C4-2B (cell line): ENCODE measurements at regions not wholly inside any gene's neighbourhood (a gene's known extent, or its start where the extent isn't known, plus 50 kb on each side); places are given as distances from the start of the nearest gene placed in this dataset.

Source experiments
- ZFX ChIP-seq: fragments of 450-650 bp; IDR thresholded peaks from 2 replicates; pipeline ENCODE4 v1.6.1; 2017
- TF ChIP-seq, protein P1 (sequence below): fragments of 450-650 bp; conservative IDR thresholded peaks from 2 replicates; pipeline ENCODE4 v1.5.1; 2017; ENCODE audit warnings: mild to moderate bottlenecking

DNA sequence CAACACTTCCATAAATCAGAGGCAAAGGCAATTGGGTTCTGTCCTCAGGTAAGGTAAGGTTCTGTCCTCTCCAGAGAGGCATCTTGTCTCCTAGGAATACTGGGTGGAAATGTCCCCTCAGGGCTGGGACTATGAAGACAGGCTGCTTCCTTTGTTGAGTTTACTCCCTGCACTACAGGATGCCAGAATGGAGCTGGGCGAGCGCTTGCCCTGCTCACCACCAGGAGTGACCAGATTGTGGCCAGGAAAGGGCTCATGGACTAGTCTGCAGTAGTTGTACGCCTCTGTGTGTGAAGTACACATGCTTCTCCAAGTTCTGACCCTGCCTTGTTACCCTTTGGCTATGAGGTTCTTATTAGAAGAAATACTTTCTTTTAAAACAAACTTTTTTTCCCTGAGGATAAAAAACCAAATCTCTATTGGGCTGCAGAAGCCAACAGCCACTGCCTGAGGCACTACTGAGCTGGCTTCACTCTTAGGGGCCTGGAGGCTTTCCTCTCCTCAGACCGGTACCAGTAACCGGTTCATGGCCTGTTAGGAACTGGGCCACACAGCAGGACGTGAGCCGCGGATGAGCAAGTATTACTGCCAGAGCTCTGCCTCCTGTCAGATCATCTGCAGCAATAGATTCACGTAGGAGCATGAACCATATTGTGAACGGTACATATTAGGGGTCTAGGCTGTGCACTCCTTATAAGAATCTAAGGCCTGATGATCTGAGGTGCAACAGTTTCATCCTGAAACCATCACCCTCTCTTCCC is 83.2 kb downstream of the DHRS2 start:
- TF ChIP-seq, protein P1, sequence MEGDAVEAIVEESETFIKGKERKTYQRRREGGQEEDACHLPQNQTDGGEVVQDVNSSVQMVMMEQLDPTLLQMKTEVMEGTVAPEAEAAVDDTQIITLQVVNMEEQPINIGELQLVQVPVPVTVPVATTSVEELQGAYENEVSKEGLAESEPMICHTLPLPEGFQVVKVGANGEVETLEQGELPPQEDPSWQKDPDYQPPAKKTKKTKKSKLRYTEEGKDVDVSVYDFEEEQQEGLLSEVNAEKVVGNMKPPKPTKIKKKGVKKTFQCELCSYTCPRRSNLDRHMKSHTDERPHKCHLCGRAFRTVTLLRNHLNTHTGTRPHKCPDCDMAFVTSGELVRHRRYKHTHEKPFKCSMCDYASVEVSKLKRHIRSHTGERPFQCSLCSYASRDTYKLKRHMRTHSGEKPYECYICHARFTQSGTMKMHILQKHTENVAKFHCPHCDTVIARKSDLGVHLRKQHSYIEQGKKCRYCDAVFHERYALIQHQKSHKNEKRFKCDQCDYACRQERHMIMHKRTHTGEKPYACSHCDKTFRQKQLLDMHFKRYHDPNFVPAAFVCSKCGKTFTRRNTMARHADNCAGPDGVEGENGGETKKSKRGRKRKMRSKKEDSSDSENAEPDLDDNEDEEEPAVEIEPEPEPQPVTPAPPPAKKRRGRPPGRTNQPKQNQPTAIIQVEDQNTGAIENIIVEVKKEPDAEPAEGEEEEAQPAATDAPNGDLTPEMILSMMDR, result no peak
- no peak for TF ChIP-seq ZFX
